Left renal cortex interstitium (tissue), 4 donors: ENCODE measurements at regions not wholly inside any gene's neighbourhood (a gene's known extent, or its start where the extent isn't known, plus 50 kb on each side); places are given as distances from the start of the nearest gene placed in this dataset.
"Not testable (repeated sequence)": the region's sequence is repeated elsewhere in the genome, so short reads cannot be mapped to it uniquely, and the experiment has no call there.

Experiments
- DNase-seq, 4 donors: peaks; one replicate each; pipeline ENCODE4 v3.0.0-alpha.2; 2013; ENCODE audit warnings: low read depth in 4 of 4, low spot score in 2 of 4, missing footprints in 1 of 4

DNA sequence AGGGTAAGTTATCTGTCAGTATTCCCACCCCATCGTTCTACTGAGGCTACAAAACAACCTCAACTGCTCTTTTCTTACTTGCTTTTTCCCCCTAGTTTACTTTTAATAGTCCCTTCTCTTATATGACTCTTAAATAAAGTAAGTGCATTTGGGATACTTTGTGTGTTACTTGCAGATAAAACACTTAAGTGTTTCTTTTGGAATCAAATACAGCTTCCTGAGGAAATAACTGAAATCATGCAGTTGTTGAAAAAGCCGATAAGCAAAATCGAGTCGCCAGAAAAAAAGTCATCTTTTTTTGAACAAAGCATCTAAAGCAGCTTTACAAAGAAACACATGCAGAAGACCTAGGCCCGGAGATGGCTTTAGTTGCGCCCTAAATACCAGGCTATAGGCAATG, 53.5 kb upstream of the EPB41L4A start:
- no peak for DNase-seq

DNA sequence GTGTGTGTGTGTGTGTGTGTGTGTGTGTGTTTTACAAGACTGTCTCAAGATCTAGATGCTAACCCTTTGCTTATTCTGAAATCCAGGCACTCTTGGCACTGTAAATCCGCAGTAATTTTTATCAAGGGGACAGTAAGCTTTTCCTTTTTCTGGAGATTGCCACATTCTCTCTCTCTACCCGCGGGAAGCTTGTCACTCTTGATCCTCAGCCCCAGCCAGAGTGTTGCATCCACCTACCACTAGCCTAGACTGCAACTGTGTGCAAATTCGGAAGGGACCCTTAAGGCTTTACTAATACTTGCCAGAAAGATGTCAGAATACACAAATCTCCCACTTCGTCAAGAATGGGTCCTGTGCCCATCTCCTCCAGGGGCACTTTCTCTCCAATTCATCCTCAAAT, 54.9 kb upstream of the EPB41L4A start:
- no peak for DNase-seq

GRCh38 chr5:112475747-112476365, 56.8 kb upstream of the EPB41L4A start:
- no peak for DNase-seq

GRCh38 chr5:112479418-112479817, 60.3 kb upstream of the EPB41L4A start:
- DNase-seq = no peak

DNA sequence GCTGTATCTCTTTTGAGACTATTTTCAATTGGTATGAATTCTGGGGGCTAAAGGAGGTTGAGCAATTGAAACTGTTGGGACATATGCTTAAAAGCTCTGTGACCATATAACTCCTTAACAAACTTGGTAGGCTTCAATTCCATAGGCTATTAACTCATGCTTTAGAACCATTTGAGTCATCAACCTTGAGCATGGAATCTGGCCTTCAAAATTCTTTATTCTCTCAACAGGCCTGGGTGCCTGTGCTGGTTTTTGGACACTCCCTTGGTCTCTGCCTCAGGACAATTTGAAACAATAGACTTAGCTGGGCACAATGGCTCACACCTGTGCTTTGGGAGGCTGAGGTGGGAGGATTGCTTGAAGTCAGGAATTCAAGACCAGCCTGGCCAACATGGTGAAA, 61.4 kb upstream of the EPB41L4A start:
- DNase-seq = no peak

DNA sequence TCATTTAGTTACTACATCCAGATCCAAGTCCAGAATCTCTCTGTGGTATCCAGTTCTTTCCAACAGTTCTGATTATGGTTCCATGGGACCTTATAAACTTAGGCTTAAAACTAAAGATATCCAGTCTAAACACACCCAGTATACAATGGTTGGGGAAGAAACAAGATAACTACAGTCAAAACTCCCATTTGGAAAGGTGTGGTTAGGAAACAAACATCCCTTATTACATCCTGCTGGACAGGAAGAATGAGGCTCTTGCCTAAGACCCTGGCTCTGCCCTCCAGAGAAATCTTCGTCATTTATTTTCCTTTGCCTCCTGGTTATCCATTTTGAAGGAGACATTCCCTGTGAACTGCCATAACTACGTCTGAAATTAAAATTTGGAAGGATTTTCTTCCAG, 64.6 kb upstream of the EPB41L4A start:
- no peak for DNase-seq

DNA sequence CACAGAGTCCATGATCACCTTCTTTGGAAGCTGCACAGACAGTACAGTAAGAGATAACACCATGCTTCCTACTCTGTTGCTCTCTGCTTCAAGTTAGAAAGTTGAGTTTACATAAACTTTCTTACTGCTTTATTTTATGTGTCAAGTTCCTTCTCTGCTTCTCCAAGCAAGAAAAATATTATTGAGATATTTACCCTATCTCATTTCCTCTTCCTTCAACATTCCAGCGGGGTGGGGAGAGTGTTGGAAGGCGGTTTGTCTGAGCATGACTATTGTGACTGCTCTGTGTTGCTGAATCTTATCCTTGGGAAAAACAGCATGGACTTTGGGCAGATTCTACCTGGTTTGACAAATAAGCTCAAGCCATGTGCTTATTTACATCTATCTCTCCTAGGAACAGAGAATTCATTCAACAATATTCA, 66.9 kb upstream of the EPB41L4A start:
- DNase-seq = no peak

DNA sequence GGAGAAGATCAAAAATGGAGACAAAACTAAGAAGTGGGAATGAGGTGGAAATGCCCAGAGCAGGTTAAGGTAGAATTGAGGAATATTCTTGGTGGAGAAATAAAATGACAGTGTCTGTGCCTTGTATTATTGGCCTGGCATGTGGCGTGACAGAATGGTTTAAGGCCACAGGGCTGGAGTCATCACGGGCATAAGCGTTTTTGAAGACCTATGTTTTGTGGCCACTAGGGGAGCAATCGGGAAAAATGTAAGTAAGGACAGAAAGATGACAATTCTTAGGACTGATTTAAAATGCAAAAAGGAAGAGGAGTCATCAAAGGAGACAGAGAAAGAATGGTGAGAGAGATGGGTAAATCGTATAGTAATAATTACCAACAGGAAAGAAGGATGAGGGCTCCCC, 72.2 kb upstream of the EPB41L4A start:
- DNase-seq = no peak

DNA sequence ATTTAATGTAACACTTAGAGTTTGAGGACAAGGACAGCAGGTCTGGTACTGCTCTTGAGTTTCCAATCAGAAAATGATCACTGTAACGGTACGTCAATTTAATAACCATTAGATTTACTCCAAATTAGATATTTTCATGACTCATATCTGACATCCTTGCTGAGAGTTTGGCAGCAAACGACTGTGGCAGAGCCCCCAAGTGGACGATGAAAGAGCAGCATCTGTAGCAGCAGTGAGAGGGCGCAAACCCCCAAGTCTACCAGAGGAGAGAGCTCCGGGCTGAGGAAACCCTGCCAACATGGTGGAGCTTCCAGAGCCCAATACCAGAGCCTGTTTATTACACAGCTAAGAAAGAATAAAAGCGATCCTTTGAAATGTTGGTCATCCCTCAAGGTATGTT, 73.2 kb upstream of the EPB41L4A start:
- no peak for DNase-seq

GRCh38 chr5:112503749-112504501, 84.8 kb upstream of the EPB41L4A start:
- not testable (repeated sequence) for DNase-seq

DNA sequence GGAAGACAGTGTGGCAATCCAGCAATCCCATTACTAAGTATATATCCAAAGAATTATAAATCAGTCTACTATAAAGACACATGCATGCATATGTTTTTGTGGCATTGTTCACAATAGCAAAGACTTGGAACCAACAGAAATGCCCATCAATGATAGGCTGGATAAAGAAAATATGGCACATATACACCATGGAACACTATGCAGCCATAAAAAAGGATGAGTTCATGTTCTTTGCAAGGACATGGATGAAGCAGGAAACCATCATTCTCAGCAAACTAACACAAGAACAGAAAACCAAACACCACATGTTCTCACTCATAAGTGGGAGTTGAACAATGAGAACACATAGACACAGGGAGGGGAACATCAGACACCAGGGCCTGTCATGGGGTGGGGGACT, 90.0 kb upstream of the EPB41L4A start:
- not testable (repeated sequence) for DNase-seq

DNA sequence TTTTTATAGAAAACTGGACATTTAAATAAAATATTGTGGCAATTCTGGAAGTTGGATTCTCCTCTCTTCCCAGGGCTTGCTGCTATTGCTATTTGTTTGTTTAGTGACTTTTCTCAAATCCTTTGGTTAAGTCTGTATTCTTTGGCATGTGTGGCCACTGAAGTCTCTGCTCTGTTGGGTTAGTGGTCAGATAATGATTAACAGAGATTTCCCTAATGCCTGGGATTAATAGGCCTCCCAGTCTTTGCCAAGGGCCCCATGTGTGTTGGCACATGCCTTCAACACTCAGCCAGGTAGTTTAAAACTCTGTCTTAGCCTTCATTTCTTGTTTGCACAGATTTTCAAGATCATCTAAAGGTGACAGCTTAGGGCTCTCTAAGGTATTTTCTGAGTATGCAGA, 92.8 kb upstream of the EPB41L4A start:
- DNase-seq = no peak

GRCh38 chr5:112512901-112513300, 93.8 kb upstream of the EPB41L4A start:
- DNase-seq = peak; percentile 30 to 56 (median 38)

DNA sequence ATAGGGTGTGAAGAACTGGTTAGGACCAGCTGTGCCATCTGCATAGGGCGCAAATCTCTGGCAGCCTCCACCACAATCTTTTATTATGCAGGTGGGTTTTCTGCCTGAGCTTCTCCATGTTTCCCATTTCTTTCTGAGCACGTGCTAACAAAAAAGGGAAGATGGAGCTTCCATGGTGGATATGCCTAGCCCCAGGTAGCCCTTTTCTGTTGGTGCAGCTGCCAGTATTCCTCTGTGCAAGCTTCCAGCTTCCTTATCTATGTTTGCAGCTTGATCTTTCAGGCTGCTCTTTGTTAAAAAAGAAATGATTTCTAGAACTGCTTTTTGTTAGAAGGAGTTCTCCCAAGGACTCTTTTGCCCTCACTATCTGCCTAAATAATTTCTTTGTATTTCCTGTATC, 95.0 kb upstream of the EPB41L4A start:
- no peak for DNase-seq

- not testable (repeated sequence) for DNase-seq
These were observed 101.4 kb upstream of the EPB41L4A start for GRCh38 chr5:112520474-112520873.

GRCh38 chr5:112522891-112523673, 104.0 kb upstream of the EPB41L4A start:
- not testable (repeated sequence) for DNase-seq

GRCh38 chr5:112523674-112524263, 104.7 kb upstream of the EPB41L4A start:
- not testable (repeated sequence) for DNase-seq

DNA sequence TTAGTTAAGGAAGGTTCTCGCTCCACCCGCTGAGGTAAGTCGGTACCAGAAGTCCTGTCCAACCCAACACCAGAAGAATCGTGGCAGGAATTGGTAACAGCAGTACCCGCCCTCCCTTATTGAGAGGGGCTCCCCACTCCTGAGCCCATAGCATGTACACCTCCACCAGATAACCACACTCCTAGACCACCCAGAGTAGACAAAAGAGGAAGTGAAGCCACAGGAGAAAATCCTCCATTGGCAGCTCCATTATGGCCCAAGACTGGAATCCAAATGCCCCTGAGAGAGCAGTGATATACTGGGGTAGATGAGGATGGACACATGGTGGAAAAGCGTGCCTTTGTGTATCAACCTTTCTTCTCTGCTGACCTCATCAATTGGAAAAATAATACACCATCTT, 106.1 kb upstream of the EPB41L4A start:
- DNase-seq = no peak

GRCh38 chr5:112528928-112529327, 109.9 kb upstream of the EPB41L4A start:
- no peak for DNase-seq

- DNase-seq = no peak
These were observed 110.4 kb upstream of the EPB41L4A start for GRCh38 chr5:112529525-112529924.

DNA sequence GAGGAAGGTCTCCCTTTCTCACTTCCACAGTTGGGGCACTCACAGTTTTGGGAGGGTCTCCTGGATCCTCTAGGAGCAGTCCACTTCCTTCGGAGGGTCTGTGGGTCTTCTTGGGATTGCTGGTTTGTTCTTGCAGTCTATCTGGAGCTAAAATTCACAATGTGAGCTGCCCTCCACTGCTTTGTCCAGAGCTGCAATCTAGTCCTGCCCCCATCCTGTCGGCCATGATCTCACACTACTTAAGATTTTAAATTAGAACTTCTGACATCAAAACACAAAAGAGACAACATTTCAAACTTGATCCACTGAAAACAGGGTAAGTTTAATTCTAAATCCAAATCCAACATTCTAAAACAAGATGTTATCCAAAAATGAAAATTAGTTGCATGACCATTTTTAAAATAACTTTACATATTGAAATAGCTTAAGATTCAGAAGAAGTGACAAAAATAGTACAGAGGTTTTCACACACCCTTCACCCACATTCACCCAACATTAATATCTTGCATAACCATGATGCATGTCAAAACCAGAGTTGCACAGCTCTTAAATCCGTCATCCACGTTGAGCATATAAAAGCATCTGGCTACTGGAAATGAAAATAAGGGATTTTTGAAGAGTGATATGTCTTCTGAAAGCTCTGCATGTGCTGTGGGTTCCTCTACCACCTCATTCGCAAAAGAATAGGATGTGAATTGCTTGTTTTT, 113.7 kb upstream of the EPB41L4A start:
- DNase-seq = no peak
